NCI-H1417 treated with DMSO at 0.1 percent for 48 hours (cell line): ENCODE measurements at regions not wholly inside any gene's neighbourhood (a gene's known extent, or its start where the extent isn't known, plus 50 kb on each side); places are given as distances from the start of the nearest gene placed in this dataset.
A peak's percentile ranks its signal among the peaks of the same experiment; 100 is the strongest.

Experiments
- DNase-seq: peaks from one replicate; lab custom pipeline; 2025; lab: John Stamatoyannopoulos, UW

GRCh38 chr3:115475178-115476041 lies 147.9 kb upstream of the GAP43 start:
- no peak for DNase-seq

- no peak for DNase-seq
These were observed 146.8 kb upstream of the GAP43 start for GRCh38 chr3:115476472-115476871.

GRCh38 chr3:115478359-115478758 lies 145.0 kb upstream of the GAP43 start:
- DNase-seq = no peak

- DNase-seq = no peak
These were observed 136.4 kb upstream of the GAP43 start for GRCh38 chr3:115486880-115487279.

- no peak for DNase-seq
These were observed 135.3 kb upstream of the GAP43 start for GRCh38 chr3:115487968-115488367.

GRCh38 chr3:115488409-115488808 lies 134.9 kb upstream of the GAP43 start:
- DNase-seq = no peak

GRCh38 chr3:115494826-115495225 lies 128.5 kb upstream of the GAP43 start:
- DNase-seq = no peak

GRCh38 chr3:115498421-115498820 lies 124.9 kb upstream of the GAP43 start:
- no peak for DNase-seq

- no peak for DNase-seq
These were observed 124.4 kb upstream of the GAP43 start for GRCh38 chr3:115498898-115499297.

GRCh38 chr3:115499666-115500065 lies 123.6 kb upstream of the GAP43 start:
- no peak for DNase-seq

- DNase-seq = no peak
These were observed 122.5 kb upstream of the GAP43 start for GRCh38 chr3:115500795-115501194.

GRCh38 chr3:115502128-115502527 lies 121.2 kb upstream of the GAP43 start:
- no peak for DNase-seq

- DNase-seq = no peak
These were observed 119.9 kb upstream of the GAP43 start for GRCh38 chr3:115503394-115503793.

- DNase-seq = no peak
These were observed 114.7 kb upstream of the GAP43 start for GRCh38 chr3:115508562-115508961.

- DNase-seq = peak; percentile 42
These were observed 110.5 kb upstream of the GAP43 start for GRCh38 chr3:115512565-115513415.

GRCh38 chr3:115513416-115513800 lies 109.9 kb upstream of the GAP43 start:
- DNase-seq = no peak

GRCh38 chr3:115517457-115518050 lies 105.8 kb upstream of the GAP43 start:
- no peak for DNase-seq

- DNase-seq = peak; percentile 9
These were observed 105.0 kb upstream of the GAP43 start for GRCh38 chr3:115518100-115518852.

- DNase-seq = no peak
These were observed 103.1 kb upstream of the GAP43 start for GRCh38 chr3:115520241-115520640.

- DNase-seq = no peak
These were observed 102.6 kb upstream of the GAP43 start for GRCh38 chr3:115520651-115521245.

- no peak for DNase-seq
These were observed 99.9 kb upstream of the GAP43 start for GRCh38 chr3:115523458-115523857.

GRCh38 chr3:115524549-115524948 lies 98.8 kb upstream of the GAP43 start:
- no peak for DNase-seq
